ENCODE measurements at regions not wholly inside any gene's neighbourhood (a gene's known extent, or its start where the extent isn't known, plus 50 kb on each side); places are given as distances from the start of the nearest gene placed in this dataset.

GRCh38 chr17:54339731-54340130, 517.0 kb downstream of the KIF2B start:
- TF ChIP-seq POLR2A (IDR thresholded peaks at IDR 0.05) (no peak), CTCF (IDR thresholded peaks at IDR 0.05) (no peak)

Data from esophagus squamous epithelium (tissue), 4 donors.